ENCODE measurements at regions not wholly inside any gene's neighbourhood (a gene's known extent, or its start where the extent isn't known, plus 50 kb on each side); places are given as distances from the start of the nearest gene placed in this dataset.

DNA sequence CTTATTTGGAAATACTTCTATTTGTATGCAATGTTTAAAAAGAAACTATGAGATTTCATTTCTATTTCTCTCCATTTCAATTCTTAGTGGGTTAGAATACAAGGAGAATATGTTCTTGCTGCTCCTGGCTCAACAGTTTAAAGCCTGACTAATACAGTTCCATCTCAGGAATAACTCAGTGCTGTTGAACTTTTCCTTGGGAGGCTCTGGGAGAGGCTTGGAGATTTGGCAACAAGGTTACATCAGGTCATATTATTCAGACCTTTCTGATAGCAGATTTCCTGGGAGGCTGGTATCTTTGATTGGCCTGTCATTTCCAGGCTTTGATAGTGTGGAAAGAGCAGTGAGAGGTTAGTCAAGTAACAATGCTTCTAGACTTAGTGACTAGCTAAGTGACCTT, 481.7 kb upstream of the KLF4 start:
- Histone ChIP-seq H2BK120ac (ENCODE audit: low read depth, low read length) (no peak overlapping the region), H3K14ac (replicated peaks; ENCODE audit: low read depth, low read length) (no peak overlapping the region), H3K27me3 (ENCODE audit: control insufficient read depth, insufficient read depth, low read length) (no peaks in the 10 kb centered on the region; the same call in 1 of the 2 replicates), H3K79me1 (ENCODE audit: low read depth in 1 of 2, low read length in 2 of 2) (no peaks in the 10 kb centered on the region), H3K9me1 (ENCODE audit: insufficient read depth, low read length) (no peaks in the 10 kb centered on the region), H4K20me1 (ENCODE audit: insufficient read depth, low read length) (no peaks in the 10 kb centered on the region), H3K56ac (ENCODE audit: extremely low read depth, insufficient read depth, low read length) (no peak overlapping the region), H3K23ac (ENCODE audit: low read depth, low read length) (no peak overlapping the region), H3K9ac (ENCODE audit: low read depth, low read length) (no peak overlapping the region), H2BK5ac (ENCODE audit: low read depth, low read length, poor library complexity, severe bottlenecking) (no peak overlapping the region), H2AK5ac (ENCODE audit: low read depth, low read length) (no peak overlapping the region), H3K9me3 (ENCODE audit: control insufficient read depth, insufficient read depth, low read length) (no peaks in the 10 kb centered on the region), H3K4ac (ENCODE audit: low read depth, low read length) (no peak overlapping the region), H3K4me3 (ENCODE audit: insufficient read depth, low read depth, low read length) (no peak overlapping the region), H2AFZ (replicated peaks; ENCODE audit: low read length, poor library complexity) (no peak overlapping the region), H2BK20ac (ENCODE audit: low read depth, low read length) (no peak overlapping the region), H3K36me3 (ENCODE audit: control insufficient read depth, insufficient read depth, low read length) (no peaks in the 10 kb centered on the region), H3K27ac (ENCODE audit: insufficient read depth, low read length) (no peak overlapping the region), H4K5ac (ENCODE audit: low read depth, low read length) (no peak overlapping the region), H3K4me2 (ENCODE audit: low read depth, low read length) (no peak overlapping the region), H4K91ac (ENCODE audit: insufficient read depth, low read depth, low read length) (no peak overlapping the region), H2BK15ac (ENCODE audit: low read depth, low read length) (no peak overlapping the region), H3K4me1 (ENCODE audit: control insufficient read depth, insufficient read depth, low read length) (peaks cover 3% of the 10 kb centered on the region; the same call in 1 of the 2 replicates), H3K18ac (ENCODE audit: low read depth, low read length) (no peak overlapping the region), H2AK9ac (replicated peaks; ENCODE audit: low read depth, low read length, poor library complexity) (no peak overlapping the region), H4K8ac (ENCODE audit: low read depth in 2 of 2, low read length in 2 of 2) (no peak overlapping the region)
- no peak for TF ChIP-seq FOS (IDR thresholded peaks at IDR 0.05; ENCODE audit: low read depth, low read length)
- no peak for TF ChIP-seq RAD21 (IDR thresholded peaks at IDR 0.05; ENCODE audit: low read length)
- in situ Hi-C loops (cut with MboI; ENCODE audit: low sequenced_read_pairs): no loop called here
- DNase-seq (no peak), ATAC-seq (ENCODE audit: low read depth) (peak; percentile 53; the same call in 1 of the 2 replicates)
- BruUV-seq (replicated peaks): no TSS peak
- intact Hi-C loops (cut with micrococcal nuclease): no loop called here
- POLR2A ChIA-PET (ENCODE audit: unreplicated experiment): no interaction called here
- CTCF ChIA-PET: interaction anchor here (0.8 kb wide), 1 partner anchor 68 kb away, joined by 3 read pairs; no protein-coding TSS in a partner anchor
- dilution Hi-C loops (cut with HindIII; ENCODE audit: low sequenced_read_pairs, unreplicated experiment): no loop called here
